GM12878 (cell line): ENCODE measurements at regions not wholly inside any gene's neighbourhood (a gene's known extent, or its start where the extent isn't known, plus 50 kb on each side); places are given as distances from the start of the nearest gene placed in this dataset.

Experiments used
- ATAC-seq: fragments of 200-7000 bp; cut with Tn5 transposase; 3 replicates; pipeline ENCODE4 v1.9.1; 2020; ENCODE audit warnings: mild to moderate bottlenecking, moderate library complexity
- BruUV-seq: library from RNA; stranded (reverse); fragments of 400-500 nt; replicated peaks from 2 replicates; lab custom pipeline; 2021; lab: Mats Ljungman, UMichigan
- CTCF ChIA-PET: fragments of 300-600 bp; sonication (Branson Sonifier 250); formaldehyde crosslinking; extraction: SDS; loops from one replicate; lab custom pipeline; 2021; ENCODE audit warnings: inconsistent platforms; lab: Yijun Ruan, JAX
- POLR2A ChIA-PET: fragments of 350-600 bp; formaldehyde crosslinking; extraction: SDS; loops from one replicate; lab custom pipeline; 2021; ENCODE audit warnings: inconsistent platforms; lab: Charles Lee
- RAD21 ChIA-PET: fragments of 300-600 bp; sonication (Branson Sonifier 250); formaldehyde crosslinking; loops from one replicate; lab custom pipeline; 2023; ENCODE audit warnings: antibody characterized with exemption; ENCODE audit not compliant: unreplicated experiment; lab: Charles Lee
- SMC1A ChIA-PET: fragments of 300-600 bp; sonication (Branson Sonifier 250); formaldehyde crosslinking; loops from one replicate; lab custom pipeline; 2023; ENCODE audit not compliant: unreplicated experiment, uncharacterized antibody; lab: Charles Lee
- DNase-seq: peaks from one replicate; pipeline ENCODE4 v3.0.0-alpha.2; 2011; ENCODE audit warnings: low read depth, low spot score
- FAIRE-seq: peaks from 3 replicates; lab custom pipeline; 2011; peaks lifted over from hg19 to GRCh38; lab: Jason Lieb, UNC
- H2AFZ ChIP-seq: 2 replicates; pipeline ENCODE4 v1.6.0; 2011; ENCODE audit warnings: low read depth, low read length, control low read depth; ENCODE audit not compliant: control insufficient read depth
- H3K27ac ChIP-seq: 2 replicates; pipeline ENCODE4 v1.5.1; 2011; ENCODE audit warnings: control low read depth; ENCODE audit not compliant: control insufficient read depth, insufficient read depth
- H3K27me3 ChIP-seq, 2 experiments: replicated peaks in 1 of 2; 2 replicates each; pipeline versions ENCODE4 v1.6.0 to v1.6.1; 2011; ENCODE audit warnings: low read length in 1 of 2; ENCODE audit not compliant: control insufficient read depth in 2 of 2, insufficient read depth in 2 of 2
- H3K36me3 ChIP-seq, 2 experiments: 2 replicates each; pipeline ENCODE4 v1.5.1; 2011; ENCODE audit warnings: low read length in 1 of 2; ENCODE audit not compliant: control insufficient read depth in 2 of 2, insufficient read depth in 2 of 2
- H3K4me1 ChIP-seq: 2 replicates; pipeline ENCODE4 v1.6.1; 2011; ENCODE audit warnings: mild to moderate bottlenecking, low read length, moderate library complexity, mixed read lengths; ENCODE audit not compliant: control insufficient read depth, insufficient read depth
- H3K4me2 ChIP-seq: 2 replicates; pipeline ENCODE4 v1.6.0; 2011; ENCODE audit warnings: control low read depth; ENCODE audit not compliant: control insufficient read depth, insufficient read depth
- H3K4me3 ChIP-seq: fragments of 200-600 bp; sonication (generic); 2 replicates; pipeline ENCODE4 v1.5.1; 2016
- H3K79me2 ChIP-seq: 2 replicates; pipeline ENCODE4 v1.6.0; 2011; ENCODE audit warnings: low read length; ENCODE audit not compliant: control insufficient read depth, insufficient read depth
- H3K9ac ChIP-seq: 2 replicates; pipeline ENCODE4 v1.8.0; 2011; ENCODE audit warnings: low read length, control low read depth, mixed read lengths; ENCODE audit not compliant: control insufficient read depth, insufficient read depth
- H3K9me3 ChIP-seq: replicated peaks from 3 replicates; pipeline ENCODE4 v1.5.1; 2011; ENCODE audit warnings: mild to moderate bottlenecking, low read length; ENCODE audit not compliant: control insufficient read depth, insufficient read depth
- H4K20me1 ChIP-seq: 2 replicates; pipeline ENCODE4 v1.6.0; 2011; ENCODE audit not compliant: control insufficient read depth, insufficient read depth
- BHLHE40 ChIP-seq, 2 experiments: fragments of 450-650 bp in 1 of 2; IDR thresholded peaks; 2 replicates each; pipeline ENCODE4 v1.6.1; 2011 to 2017; ENCODE audit warnings: low read depth in 2 of 2, borderline replicate concordance in 1 of 2, improper control_type of control experiment in 1 of 2, low read length in 1 of 2, mild to moderate bottlenecking in 1 of 2
- CBX5 ChIP-seq: sonication (generic); IDR thresholded peaks from 2 replicates; pipeline ENCODE4 v1.6.1; 2016; ENCODE audit warnings: low read depth, moderate library complexity, mild to moderate bottlenecking, inconsistent platforms
- CEBPB ChIP-seq, 2 experiments: fragments of 150-350 bp in 1 of 2; IDR thresholded peaks; 2 replicates each; pipeline ENCODE4 v1.6.1; 2012 to 2014; ENCODE audit warnings: low read depth in 2 of 2, low read length in 2 of 2, borderline replicate concordance in 1 of 2, inconsistent platforms in 1 of 2
- EED ChIP-seq: sonication (generic); IDR thresholded peaks from 2 replicates; pipeline ENCODE4 v1.6.1; 2016; ENCODE audit warnings: antibody characterized with exemption, low read depth
- EGR1 ChIP-seq, 2 experiments: IDR thresholded peaks; 1 replicate in 1 of 2; 2 replicates in 1 of 2; pipeline ENCODE4 v1.6.1; 2011 to 2012; ENCODE audit warnings: low read depth in 2 of 2, low read length in 2 of 2, borderline replicate concordance in 1 of 2, mild to moderate bottlenecking in 1 of 2, moderate library complexity in 1 of 2
- GABPA ChIP-seq: IDR thresholded peaks from 2 replicates; pipeline ENCODE4 v1.6.1; 2014; ENCODE audit warnings: antibody characterized with exemption, low read depth, mild to moderate bottlenecking, inconsistent platforms
- KLF5 ChIP-seq: fragments of 450-650 bp; IDR thresholded peaks from 2 replicates; pipeline ENCODE4 v1.6.1; 2014; ENCODE audit warnings: mild to moderate bottlenecking; ENCODE audit not compliant: partially characterized antibody
- RELA ChIP-seq: fragments of 450-650 bp; IDR thresholded peaks from 2 replicates; pipeline ENCODE4 v1.8.0; 2014; ENCODE audit warnings: borderline replicate concordance; ENCODE audit not compliant: partially characterized antibody
- SIN3A ChIP-seq: IDR thresholded peaks from 2 replicates; pipeline ENCODE4 v1.6.1; 2012; ENCODE audit warnings: low read depth, low read length, improper control_type of control experiment
- WGBS: methylation state at CpG from one replicate; pipeline ENCODE4 v1.1.6; 2016; ENCODE audit warnings: low lambda C conversion rate; ENCODE audit not compliant: insufficient replicate concordance, insufficient coverage; ENCODE audit errors: missing lambda C conversion rate; 5-methylcytosine and 5-hydroxymethylcytosine counted together
- in situ Hi-C: fragments of 300-500 bp; cut with MboI; formaldehyde crosslinking; loops from 9 replicates; pipeline ENCODE4 v1.14.3; 2018; ENCODE audit warnings: mixed read lengths
- intact Hi-C: fragments of 100-400 bp; cut with micrococcal nuclease; formaldehyde crosslinking; loops from one replicate; pipeline ENCODE4 v1.14.2; 2022; ENCODE audit not compliant: unreplicated experiment
- TF ChIP-seq, protein P1 (sequence below): fragments of 450-650 bp; IDR thresholded peaks from 2 replicates; pipeline ENCODE4 v1.6.1; 2017; ENCODE audit warnings: mild to moderate bottlenecking
- TF ChIP-seq, protein P2 (sequence below): IDR thresholded peaks from 2 replicates; pipeline ENCODE4 v1.6.1; 2012; ENCODE audit warnings: mild to moderate bottlenecking, low read depth, low read length
- TF ChIP-seq, protein P3 (sequence below): fragments of 150-350 bp; IDR thresholded peaks from 2 replicates; pipeline ENCODE4 v1.6.1; 2016; ENCODE audit warnings: low read depth, low read length

DNA sequence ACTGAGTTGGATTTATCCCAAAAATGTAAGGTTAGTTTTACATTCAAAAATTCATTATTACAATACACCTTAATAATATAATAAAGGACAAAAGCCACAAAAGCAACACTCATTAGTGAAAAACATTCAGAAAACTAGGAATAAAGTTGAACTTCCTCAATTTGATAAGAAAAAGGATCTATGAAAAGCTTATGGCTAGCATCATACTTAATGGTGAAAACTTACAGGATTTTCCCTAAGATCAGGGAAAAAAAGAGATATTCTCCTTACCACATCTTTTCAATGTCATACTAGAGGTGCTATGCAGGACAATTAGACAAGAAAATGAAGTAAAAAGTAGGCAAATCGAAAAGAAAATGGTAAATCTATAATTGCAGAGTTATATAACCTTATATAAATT lies 279.9 kb downstream of the CGGBP1 start:
- ChIA-PET RAD21 (no interaction called here), POLR2A (no interaction called here), CTCF (no interaction called here), SMC1A (no interaction called here)
- Histone ChIP-seq H3K4me1 (no peaks in the 10 kb centered on the region), H3K27ac (no peak overlapping the region), H3K36me3 (no peaks in the 10 kb centered on the region), H3K9ac (no peak overlapping the region), H3K4me3 (no peak overlapping the region), H3K27me3 (no peaks in the 10 kb centered on the region), H3K79me2 (no peaks in the 10 kb centered on the region), H3K9me3 (no peaks in the 10 kb centered on the region; the same call in 2 of the 3 replicates), H2AFZ (no peak overlapping the region), H4K20me1 (no peaks in the 10 kb centered on the region), H3K4me2 (no peak overlapping the region)
- 0% methylated on average over 1 of the region's 1 CpG for WGBS
- intact Hi-C loops (no loop called here), in situ Hi-C loops (loop anchor here (10.0 kb wide), 2 partner anchors 226 to 396 kb away; no protein-coding TSS in a partner anchor)
- no peak for FAIRE-seq
- TF ChIP-seq, protein P1, sequence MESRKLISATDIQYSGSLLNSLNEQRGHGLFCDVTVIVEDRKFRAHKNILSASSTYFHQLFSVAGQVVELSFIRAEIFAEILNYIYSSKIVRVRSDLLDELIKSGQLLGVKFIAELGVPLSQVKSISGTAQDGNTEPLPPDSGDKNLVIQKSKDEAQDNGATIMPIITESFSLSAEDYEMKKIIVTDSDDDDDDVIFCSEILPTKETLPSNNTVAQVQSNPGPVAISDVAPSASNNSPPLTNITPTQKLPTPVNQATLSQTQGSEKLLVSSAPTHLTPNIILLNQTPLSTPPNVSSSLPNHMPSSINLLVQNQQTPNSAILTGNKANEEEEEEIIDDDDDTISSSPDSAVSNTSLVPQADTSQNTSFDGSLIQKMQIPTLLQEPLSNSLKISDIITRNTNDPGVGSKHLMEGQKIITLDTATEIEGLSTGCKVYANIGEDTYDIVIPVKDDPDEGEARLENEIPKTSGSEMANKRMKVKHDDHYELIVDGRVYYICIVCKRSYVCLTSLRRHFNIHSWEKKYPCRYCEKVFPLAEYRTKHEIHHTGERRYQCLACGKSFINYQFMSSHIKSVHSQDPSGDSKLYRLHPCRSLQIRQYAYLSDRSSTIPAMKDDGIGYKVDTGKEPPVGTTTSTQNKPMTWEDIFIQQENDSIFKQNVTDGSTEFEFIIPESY = no peak
- TF ChIP-seq BHLHE40 (IDR thresholded peaks at IDR 0.05; ENCODE audit: borderline replicate concordance in 1 of 2, low read depth in 2 of 2, low read length in 1 of 2) (no peak), CEBPB (IDR thresholded peaks at IDR 0.05; ENCODE audit: borderline replicate concordance in 1 of 2, low read depth in 2 of 2, low read length in 2 of 2) (no peak), EED (no peak), GABPA (no peak), KLF5 (no peak), RELA (no peak), EGR1 (IDR thresholded peaks at IDR 0.05; ENCODE audit: borderline replicate concordance in 1 of 2, low read depth in 2 of 2, low read length in 2 of 2) (no peak), SIN3A (no peak), CBX5 (no peak)
- TF ChIP-seq, protein P2, sequence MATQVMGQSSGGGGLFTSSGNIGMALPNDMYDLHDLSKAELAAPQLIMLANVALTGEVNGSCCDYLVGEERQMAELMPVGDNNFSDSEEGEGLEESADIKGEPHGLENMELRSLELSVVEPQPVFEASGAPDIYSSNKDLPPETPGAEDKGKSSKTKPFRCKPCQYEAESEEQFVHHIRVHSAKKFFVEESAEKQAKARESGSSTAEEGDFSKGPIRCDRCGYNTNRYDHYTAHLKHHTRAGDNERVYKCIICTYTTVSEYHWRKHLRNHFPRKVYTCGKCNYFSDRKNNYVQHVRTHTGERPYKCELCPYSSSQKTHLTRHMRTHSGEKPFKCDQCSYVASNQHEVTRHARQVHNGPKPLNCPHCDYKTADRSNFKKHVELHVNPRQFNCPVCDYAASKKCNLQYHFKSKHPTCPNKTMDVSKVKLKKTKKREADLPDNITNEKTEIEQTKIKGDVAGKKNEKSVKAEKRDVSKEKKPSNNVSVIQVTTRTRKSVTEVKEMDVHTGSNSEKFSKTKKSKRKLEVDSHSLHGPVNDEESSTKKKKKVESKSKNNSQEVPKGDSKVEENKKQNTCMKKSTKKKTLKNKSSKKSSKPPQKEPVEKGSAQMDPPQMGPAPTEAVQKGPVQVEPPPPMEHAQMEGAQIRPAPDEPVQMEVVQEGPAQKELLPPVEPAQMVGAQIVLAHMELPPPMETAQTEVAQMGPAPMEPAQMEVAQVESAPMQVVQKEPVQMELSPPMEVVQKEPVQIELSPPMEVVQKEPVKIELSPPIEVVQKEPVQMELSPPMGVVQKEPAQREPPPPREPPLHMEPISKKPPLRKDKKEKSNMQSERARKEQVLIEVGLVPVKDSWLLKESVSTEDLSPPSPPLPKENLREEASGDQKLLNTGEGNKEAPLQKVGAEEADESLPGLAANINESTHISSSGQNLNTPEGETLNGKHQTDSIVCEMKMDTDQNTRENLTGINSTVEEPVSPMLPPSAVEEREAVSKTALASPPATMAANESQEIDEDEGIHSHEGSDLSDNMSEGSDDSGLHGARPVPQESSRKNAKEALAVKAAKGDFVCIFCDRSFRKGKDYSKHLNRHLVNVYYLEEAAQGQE = no peak
- TF ChIP-seq, protein P3, sequence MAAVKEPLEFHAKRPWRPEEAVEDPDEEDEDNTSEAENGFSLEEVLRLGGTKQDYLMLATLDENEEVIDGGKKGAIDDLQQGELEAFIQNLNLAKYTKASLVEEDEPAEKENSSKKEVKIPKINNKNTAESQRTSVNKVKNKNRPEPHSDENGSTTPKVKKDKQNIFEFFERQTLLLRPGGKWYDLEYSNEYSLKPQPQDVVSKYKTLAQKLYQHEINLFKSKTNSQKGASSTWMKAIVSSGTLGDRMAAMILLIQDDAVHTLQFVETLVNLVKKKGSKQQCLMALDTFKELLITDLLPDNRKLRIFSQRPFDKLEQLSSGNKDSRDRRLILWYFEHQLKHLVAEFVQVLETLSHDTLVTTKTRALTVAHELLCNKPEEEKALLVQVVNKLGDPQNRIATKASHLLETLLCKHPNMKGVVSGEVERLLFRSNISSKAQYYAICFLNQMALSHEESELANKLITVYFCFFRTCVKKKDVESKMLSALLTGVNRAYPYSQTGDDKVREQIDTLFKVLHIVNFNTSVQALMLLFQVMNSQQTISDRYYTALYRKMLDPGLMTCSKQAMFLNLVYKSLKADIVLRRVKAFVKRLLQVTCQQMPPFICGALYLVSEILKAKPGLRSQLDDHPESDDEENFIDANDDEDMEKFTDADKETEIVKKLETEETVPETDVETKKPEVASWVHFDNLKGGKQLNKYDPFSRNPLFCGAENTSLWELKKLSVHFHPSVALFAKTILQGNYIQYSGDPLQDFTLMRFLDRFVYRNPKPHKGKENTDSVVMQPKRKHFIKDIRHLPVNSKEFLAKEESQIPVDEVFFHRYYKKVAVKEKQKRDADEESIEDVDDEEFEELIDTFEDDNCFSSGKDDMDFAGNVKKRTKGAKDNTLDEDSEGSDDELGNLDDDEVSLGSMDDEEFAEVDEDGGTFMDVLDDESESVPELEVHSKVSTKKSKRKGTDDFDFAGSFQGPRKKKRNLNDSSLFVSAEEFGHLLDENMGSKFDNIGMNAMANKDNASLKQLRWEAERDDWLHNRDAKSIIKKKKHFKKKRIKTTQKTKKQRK = no peak
- no peak for DNase-seq
- BruUV-seq = no TSS peak
- no peak for ATAC-seq
